ENCODE measurements at regions not wholly inside any gene's neighbourhood (a gene's known extent, or its start where the extent isn't known, plus 50 kb on each side); places are given as distances from the start of the nearest gene placed in this dataset.

GRCh38 chr5:12793373-12793772 lies 889.1 kb upstream of the CTNND2 start:
- no peak for TF ChIP-seq CTCF (conservative IDR thresholded peaks at IDR 0.05; ENCODE audit: low read length)
- TF ChIP-seq EZH2phosphoT487 (IDR thresholded peaks at IDR 0.05; ENCODE audit: borderline replicate concordance, low read depth, low read length): no peak
